Vagina (tissue), 2 donors: ENCODE measurements at regions not wholly inside any gene's neighbourhood (a gene's known extent, or its start where the extent isn't known, plus 50 kb on each side); places are given as distances from the start of the nearest gene placed in this dataset.

Experiments used
- DNase-seq, 2 donors: peaks; one replicate each; pipeline ENCODE4 v3.0.0-alpha.2; 2017; ENCODE audit errors: extremely low spot score in 2 of 2
- H3K27ac ChIP-seq: fragments of 200-600 bp; sonication (generic); one replicate; pipeline ENCODE4 v1.5.1; 2019
- H3K27me3 ChIP-seq: fragments of 200-600 bp; sonication (generic); one replicate; pipeline ENCODE4 v1.5.1; 2019
- H3K36me3 ChIP-seq, 2 donors: fragments of 200-600 bp; sonication (generic); one replicate each; pipeline ENCODE4 v1.5.1; 2017 to 2019
- H3K4me1 ChIP-seq: fragments of 200-600 bp; sonication (generic); one replicate; pipeline ENCODE4 v1.5.1; 2019
- H3K4me3 ChIP-seq, 2 donors: fragments of 200-600 bp; sonication (generic); 1 replicate in 1 of 2; 2 replicates in 1 of 2; pipeline ENCODE4 v1.5.1; 2016 to 2019
- H3K9me3 ChIP-seq: fragments of 200-600 bp; sonication (generic); one replicate; pipeline ENCODE4 v1.5.1; 2019
- POLR2A ChIP-seq, 2 donors: fragments of 450-650 bp; IDR thresholded peaks; one replicate each; pipeline ENCODE4 v1.6.1; 2017; ENCODE audit warnings: antibody characterized with exemption in 2 of 2, mild to moderate bottlenecking in 2 of 2, moderate library complexity in 2 of 2
- POLR2AphosphoS5 ChIP-seq, 2 donors: sonication (generic); formaldehyde crosslinking; IDR thresholded peaks; one replicate each; pipeline ENCODE4 v1.9.0; 2017; ENCODE audit warnings: antibody characterized with exemption in 2 of 2, mild to moderate bottlenecking in 2 of 2, low read depth in 1 of 2; ENCODE audit not compliant: insufficient read depth in 1 of 2
- intact Hi-C: fragments of 100-400 bp; cut with DNase I; formaldehyde crosslinking; loops from one replicate; pipeline ENCODE4 v1.15.1; 2023
- TF ChIP-seq, protein P1 (sequence below), 3 experiments: fragments of 450-650 bp in 2 of 3; fragments of 200-600 bp in 1 of 3; sonication (generic) in 1 of 3; IDR thresholded peaks; one replicate each; pipeline ENCODE4 v1.5.1; 2017 to 2019; ENCODE audit warnings: antibody characterized with exemption in 3 of 3, mild to moderate bottlenecking in 2 of 3, moderate library complexity in 2 of 3

GRCh38 chr12:13627536-13627935 is 353.9 kb downstream of the GRIN2B start:
- intact Hi-C loops, result no loop called here
- Histone ChIP-seq H3K4me1 (no peaks in the 10 kb centered on the region), H3K4me3 (no peak overlapping the region), H3K27ac (no peak overlapping the region), H3K36me3 (no peaks in the 10 kb centered on the region), H3K9me3 (no peaks in the 10 kb centered on the region), H3K27me3 (no peaks in the 10 kb centered on the region)
- TF ChIP-seq, protein P1, sequence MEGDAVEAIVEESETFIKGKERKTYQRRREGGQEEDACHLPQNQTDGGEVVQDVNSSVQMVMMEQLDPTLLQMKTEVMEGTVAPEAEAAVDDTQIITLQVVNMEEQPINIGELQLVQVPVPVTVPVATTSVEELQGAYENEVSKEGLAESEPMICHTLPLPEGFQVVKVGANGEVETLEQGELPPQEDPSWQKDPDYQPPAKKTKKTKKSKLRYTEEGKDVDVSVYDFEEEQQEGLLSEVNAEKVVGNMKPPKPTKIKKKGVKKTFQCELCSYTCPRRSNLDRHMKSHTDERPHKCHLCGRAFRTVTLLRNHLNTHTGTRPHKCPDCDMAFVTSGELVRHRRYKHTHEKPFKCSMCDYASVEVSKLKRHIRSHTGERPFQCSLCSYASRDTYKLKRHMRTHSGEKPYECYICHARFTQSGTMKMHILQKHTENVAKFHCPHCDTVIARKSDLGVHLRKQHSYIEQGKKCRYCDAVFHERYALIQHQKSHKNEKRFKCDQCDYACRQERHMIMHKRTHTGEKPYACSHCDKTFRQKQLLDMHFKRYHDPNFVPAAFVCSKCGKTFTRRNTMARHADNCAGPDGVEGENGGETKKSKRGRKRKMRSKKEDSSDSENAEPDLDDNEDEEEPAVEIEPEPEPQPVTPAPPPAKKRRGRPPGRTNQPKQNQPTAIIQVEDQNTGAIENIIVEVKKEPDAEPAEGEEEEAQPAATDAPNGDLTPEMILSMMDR (IDR thresholded peaks at IDR 0.05), result no peak
- TF ChIP-seq POLR2AphosphoS5 (IDR thresholded peaks at IDR 0.05; ENCODE audit: insufficient read depth in 1 of 2, low read depth in 1 of 2) (no peak), POLR2A (IDR thresholded peaks at IDR 0.05) (no peak)
- no peak for DNase-seq

DNA sequence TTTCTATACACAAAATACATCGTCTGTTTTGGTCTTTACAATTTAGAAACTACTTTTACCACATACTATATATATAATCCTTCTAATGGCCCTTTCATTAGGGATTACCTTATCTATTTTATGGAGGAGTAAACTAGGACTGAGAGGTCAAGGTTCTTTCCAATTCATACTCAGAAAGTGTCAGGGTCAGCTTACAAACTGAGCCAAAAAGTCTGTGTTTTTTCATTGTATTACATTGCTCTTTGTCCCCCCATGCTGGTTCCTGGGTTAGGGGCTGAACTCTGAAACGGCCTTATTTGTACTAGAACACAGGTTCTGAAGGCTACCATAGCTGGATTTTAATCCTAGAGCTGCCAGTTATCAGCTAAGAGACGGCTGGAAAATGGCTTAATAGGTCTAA is 368.1 kb downstream of the GRIN2B start:
- TF ChIP-seq, protein P1 (IDR thresholded peaks at IDR 0.05), result no peak
- TF ChIP-seq POLR2AphosphoS5 (IDR thresholded peaks at IDR 0.05; ENCODE audit: insufficient read depth in 1 of 2, low read depth in 1 of 2) (no peak), POLR2A (IDR thresholded peaks at IDR 0.05) (no peak)

GRCh38 chr12:13609894-13610679 is 371.3 kb downstream of the GRIN2B start:
- no peaks in the 10 kb centered on the region for H3K4me1 ChIP-seq
- DNase-seq, result no peak
- H3K4me3 ChIP-seq, result no peak overlapping the region
- TF ChIP-seq, protein P1 (IDR thresholded peaks at IDR 0.05), result no peak
- no peak for TF ChIP-seq POLR2A (IDR thresholded peaks at IDR 0.05)
- TF ChIP-seq POLR2AphosphoS5 (IDR thresholded peaks at IDR 0.05; ENCODE audit: insufficient read depth in 1 of 2, low read depth in 1 of 2), result no peak
- no peaks in the 10 kb centered on the region for H3K27me3 ChIP-seq
- H3K36me3 ChIP-seq, result no peaks in the 10 kb centered on the region
- H3K27ac ChIP-seq, result no peak overlapping the region
- intact Hi-C loops, result no loop called here
- H3K9me3 ChIP-seq, result no peaks in the 10 kb centered on the region

More for the DNA sequence above, 368.1 kb downstream of the GRIN2B start:
- Histone ChIP-seq H3K36me3 (no peaks in the 10 kb centered on the region), H3K9me3 (no peaks in the 10 kb centered on the region), H3K4me1 (no peaks in the 10 kb centered on the region), H3K27me3 (no peaks in the 10 kb centered on the region), H3K4me3 (no peak overlapping the region), H3K27ac (no peak overlapping the region)
- intact Hi-C loops, result no loop called here
- DNase-seq, result no peak

DNA sequence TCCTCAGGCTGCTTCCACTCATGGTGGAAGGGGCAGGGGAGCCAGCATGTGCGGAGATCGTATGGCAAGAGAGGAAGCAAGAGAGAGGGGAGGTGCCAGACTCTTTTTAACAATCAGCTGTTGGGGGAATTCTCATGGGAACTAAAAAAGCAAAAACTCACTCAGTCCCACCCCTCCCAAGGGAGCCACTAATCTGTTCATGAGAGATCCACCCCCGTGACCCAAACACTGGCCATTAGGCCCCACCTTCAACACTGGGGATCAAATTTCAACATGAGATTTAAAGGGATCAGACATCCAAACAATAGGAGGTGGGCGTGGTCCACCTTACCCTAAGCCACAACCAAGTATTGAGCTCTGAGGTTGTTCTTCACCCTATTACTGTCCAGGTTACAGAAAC is 375.1 kb downstream of the GRIN2B start:
- Histone ChIP-seq H3K4me3 (no peak overlapping the region), H3K4me1 (no peaks in the 10 kb centered on the region), H3K27me3 (no peaks in the 10 kb centered on the region), H3K27ac (no peak overlapping the region), H3K36me3 (no peaks in the 10 kb centered on the region), H3K9me3 (no peaks in the 10 kb centered on the region)
- intact Hi-C loops, result no loop called here
- TF ChIP-seq POLR2AphosphoS5 (IDR thresholded peaks at IDR 0.05; ENCODE audit: insufficient read depth in 1 of 2, low read depth in 1 of 2) (no peak), POLR2A (IDR thresholded peaks at IDR 0.05) (no peak)
- TF ChIP-seq, protein P1 (IDR thresholded peaks at IDR 0.05), result no peak
- DNase-seq, result no peak

DNA sequence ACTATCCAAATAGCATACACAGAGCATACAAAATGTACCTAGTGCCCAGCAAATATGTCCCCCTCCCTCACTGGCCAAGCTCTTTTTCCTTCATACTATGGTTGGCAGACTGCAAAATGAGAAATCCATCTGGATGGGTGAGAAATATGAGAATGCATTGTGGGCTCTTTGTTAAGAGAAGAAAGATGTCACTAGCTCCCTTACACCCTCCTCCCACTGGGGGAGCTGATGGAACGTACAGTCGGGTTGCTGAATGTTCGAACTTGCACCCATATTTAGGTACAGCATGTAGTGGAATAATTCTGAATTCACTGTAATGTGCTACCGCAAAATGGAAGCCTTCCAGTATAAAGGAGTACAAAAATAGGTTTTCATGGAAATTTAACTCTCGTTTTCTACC is 377.4 kb downstream of the GRIN2B start:
- TF ChIP-seq POLR2A (IDR thresholded peaks at IDR 0.05), result no peak
- no peak for TF ChIP-seq POLR2AphosphoS5 (IDR thresholded peaks at IDR 0.05; ENCODE audit: insufficient read depth in 1 of 2, low read depth in 1 of 2)
- TF ChIP-seq, protein P1 (IDR thresholded peaks at IDR 0.05), result no peak
- DNase-seq, result no peak
- Histone ChIP-seq H3K4me3 (no peak overlapping the region), H3K9me3 (no peaks in the 10 kb centered on the region), H3K4me1 (no peaks in the 10 kb centered on the region), H3K27ac (no peak overlapping the region), H3K27me3 (no peaks in the 10 kb centered on the region), H3K36me3 (no peaks in the 10 kb centered on the region)
- intact Hi-C loops, result no loop called here
